NCI-H510A (cell line): ENCODE measurements at regions not wholly inside any gene's neighbourhood (a gene's known extent, or its start where the extent isn't known, plus 50 kb on each side); places are given as distances from the start of the nearest gene placed in this dataset.

Experiments used
- DNase-seq: peaks from one replicate; lab custom pipeline; 2025; lab: John Stamatoyannopoulos, UW

DNA sequence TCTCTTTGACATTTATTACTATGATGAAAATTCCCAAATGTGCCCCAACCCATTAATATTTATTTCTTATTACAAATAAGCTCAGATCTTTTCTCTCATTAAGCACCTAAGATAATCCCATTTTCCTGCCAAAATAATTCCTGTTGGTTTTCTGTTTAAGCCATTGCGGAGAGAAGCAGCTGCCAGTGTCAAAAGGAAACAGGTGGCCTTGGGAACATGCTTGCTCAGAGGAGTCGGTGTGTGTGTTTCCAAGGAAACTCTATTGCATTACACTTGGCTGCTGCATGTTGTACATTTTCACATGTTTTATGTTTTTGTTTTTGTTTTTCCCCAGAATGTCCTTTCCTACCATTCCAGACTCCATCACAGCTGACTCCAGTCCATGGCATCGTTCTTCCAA, 56.4 kb downstream of the CD24 start:
- no peak for DNase-seq

DNA sequence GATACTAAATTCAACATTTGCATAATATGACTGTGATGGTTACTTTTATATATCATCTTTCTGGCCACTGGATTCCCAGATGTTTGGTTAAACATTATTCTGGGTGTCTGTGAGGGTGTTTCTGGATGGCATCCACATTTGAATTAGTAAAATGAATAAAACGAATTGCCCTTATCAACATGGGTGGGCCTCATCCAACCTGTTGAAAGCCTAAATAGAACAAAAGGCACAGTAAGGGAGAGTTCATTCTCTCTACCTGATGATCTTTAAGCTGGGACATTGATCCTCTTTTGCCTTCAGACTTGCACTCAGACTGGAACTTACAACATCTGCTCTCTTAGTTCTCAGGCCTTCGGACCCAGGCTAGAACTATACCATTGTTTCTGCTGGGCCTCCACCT, 57.6 kb downstream of the CD24 start:
- DNase-seq = no peak

DNA sequence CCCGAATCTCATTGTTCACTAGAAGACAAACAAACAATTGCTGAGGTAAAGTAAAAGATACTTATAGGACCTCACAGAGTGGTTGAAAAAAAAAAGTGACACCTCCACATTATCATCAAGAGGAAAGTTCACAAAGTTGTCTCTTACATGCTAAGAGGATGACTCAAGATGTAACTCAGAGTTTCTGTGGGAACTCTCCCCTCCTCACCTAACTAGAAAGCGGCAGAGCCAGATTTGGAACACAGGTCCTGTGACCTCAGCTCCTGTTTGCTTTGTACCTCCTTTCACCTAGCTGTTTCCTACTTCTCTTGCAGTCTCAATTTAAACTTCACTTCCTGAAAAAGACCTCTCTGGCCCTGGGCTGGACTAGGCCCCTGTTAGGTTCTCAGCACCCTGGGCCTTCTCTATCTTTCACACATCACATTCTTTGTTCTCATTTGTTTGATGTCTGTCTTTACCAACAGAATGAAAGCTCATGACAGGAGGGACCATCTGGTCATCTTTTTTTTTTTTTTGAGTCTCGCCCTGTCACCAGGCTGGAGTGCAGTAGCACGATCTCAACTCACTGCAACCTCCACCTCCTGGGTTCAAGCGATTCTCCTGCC, 60.8 kb downstream of the CD24 start:
- no peak for DNase-seq

DNA sequence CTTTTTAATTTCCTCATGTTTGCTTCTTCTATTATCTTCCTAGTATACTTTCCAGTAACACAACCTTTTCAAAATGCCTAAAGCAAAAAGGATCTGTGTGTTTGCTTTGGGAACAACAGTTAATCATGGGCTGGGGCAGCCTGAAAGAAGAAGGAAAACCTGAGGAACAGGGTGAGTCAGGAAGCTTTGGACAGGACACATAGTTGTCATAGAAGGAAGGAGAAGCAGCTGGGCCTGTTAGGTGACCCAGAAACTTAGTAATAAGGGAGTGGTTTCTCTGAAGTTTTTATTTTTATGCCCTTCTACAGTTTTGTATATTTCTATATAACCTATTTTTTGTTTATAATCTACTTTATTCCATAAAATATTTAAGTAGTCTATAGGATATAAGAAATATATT, 61.4 kb downstream of the CD24 start:
- DNase-seq = no peak

DNA sequence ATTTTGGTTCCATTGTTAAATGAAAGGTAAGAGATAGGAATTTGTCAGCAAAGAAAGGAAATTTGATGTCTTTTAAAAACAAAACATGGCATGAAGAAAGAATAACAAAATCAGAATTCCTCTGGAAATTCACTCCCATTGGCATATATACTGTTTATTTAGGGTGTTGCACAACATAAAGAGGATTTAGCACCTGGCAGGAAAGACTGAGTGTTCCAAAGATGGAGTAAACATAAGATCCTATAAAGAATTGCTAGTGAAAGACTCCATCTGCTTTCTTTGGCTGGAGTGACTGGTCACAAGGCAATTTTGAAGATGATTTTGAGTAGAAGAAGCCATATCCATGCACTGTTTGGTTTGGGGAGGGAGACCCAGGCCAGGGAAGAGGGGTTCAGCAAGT, 62.4 kb downstream of the CD24 start:
- DNase-seq = no peak

DNA sequence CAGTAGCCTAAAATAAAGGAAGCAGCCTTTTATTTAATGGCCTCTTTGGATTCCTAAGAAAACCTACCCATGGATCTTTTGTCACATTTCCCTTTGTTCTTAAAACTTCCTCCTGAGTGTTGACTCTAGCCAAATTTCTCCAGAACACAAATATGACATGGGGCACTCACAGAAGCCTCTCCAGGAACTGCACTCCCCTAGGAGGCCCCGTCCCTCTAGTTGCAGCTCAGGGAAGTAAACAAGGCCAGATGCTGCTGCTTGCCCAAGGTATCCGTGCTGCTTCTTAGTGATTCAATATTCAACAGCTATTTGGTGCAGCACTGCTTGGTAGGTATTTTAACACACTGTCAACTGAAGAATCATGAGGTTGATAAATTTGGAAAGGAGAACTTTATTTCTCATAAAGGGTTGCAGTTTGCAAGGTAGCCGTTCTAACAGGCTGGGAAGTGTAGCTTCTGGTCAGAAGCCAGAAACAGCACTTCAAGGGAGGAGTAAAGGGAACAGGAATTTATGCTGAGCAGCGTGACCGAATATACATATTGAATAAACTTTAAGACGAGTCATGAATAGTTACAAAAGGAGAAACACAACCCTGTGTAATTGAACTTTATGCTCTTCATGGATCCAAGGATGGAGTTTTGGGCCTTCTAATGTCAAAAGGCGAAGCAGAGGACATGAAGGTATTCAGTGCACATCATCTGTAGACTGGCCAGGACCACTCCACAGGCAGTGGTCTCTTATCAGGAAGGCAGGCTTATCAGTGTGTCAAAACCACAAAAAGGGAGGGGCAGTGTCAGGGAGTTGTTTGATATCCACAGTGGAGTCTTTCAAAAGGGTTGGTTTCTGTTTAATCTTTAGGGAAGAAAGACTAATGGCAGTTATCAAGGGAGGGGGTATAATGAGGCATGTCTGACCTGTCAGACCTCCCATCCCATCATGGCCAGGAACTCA, 63.3 kb downstream of the CD24 start:
- no peak for DNase-seq

DNA sequence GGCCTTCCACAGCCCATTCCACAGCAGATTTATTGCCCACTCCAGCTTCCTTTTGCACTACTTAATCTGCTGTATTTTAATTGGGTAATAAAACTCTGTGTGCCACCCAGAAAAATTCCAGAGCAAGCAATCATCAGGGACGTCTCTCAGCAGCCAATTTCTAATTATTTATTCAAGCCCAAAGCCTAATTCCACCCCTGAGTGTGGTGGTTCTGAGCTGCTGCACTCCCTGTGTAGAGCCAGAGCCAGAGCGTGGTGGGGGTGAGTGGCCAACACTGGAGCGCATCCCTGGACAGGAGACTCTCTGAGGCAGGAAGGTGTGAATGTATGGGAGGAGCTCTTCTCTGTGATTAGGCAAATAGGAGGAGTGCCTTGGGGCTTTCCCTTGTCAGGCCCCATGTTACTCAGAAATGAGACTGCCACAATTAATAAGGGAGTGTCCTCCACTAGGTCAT, 66.1 kb downstream of the CD24 start:
- DNase-seq = no peak

DNA sequence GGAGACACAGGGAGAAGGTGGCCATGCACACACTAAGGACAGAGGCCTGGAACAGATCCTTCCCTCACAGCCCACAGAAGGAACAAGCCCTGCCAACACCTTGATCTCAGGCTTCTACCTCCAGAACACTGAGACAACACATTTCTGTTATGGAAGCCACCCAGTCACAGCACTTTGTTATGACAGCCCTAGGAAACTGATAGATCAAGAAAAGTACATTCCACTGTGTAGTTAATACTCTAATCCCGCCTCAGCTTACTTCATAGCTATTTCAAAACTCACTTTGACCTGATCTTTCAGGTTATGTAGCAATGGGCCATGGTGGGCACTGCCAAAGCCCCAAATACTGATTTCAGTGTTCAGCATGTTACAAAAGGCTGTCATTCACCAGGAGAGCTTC, 66.8 kb downstream of the CD24 start:
- no peak for DNase-seq

DNA sequence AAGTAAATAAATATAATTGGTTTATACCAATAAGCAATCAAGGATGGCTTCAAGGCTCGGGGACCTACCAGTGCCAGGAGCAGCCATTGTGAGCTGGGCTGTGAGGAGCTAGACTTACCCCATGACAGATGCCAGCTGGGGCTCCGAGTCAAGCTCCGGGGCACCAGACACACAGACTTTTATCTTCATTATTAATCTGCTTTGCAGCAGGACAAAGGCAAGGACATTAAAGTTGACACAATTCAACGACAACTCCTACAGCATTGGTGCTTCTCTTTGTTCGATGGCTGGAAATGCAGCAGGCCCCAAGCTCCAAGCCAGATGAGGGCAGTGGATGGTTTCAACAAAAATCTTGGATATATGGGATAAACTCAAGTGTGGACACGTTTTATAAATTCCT, 68.3 kb downstream of the CD24 start:
- no peak for DNase-seq

DNA sequence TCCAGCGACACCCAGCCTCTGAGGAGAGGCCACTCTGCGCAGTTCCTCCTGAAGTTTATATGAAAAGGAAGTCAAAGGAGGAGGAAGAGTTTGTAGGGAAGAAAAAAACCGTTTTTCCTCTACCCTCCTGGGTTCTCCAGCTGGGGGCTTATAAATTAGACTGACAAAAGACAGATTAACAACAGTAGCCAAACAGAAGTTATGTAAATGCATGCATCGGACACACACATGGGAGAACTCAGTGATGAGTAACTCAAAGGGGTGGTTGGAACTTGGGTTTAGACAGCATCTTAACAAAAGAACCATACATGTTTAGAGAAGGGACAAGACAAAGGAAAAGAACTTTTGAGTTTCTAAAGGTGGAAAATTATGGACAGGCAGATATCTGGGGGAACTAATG, 71.2 kb downstream of the CD24 start:
- no peak for DNase-seq

DNA sequence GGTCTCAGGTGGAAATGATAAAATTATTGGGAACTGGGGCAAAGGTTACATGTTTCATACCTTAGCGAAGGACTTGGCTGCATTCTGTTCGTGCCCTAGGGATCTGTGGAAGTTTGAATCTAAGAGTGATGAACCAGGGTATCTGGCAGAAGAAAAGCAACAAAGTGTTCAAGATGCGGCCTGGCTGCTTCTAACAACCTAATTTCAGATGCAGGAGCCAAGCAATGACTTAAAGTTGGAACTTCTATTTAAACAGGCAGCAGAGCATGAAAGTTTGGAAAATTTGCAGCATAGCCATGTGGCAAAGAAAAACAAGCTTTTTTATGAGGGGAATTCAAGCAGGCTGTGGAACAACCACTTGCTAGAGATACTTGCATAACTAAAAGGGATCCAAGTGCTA, 73.5 kb downstream of the CD24 start:
- no peak for DNase-seq

DNA sequence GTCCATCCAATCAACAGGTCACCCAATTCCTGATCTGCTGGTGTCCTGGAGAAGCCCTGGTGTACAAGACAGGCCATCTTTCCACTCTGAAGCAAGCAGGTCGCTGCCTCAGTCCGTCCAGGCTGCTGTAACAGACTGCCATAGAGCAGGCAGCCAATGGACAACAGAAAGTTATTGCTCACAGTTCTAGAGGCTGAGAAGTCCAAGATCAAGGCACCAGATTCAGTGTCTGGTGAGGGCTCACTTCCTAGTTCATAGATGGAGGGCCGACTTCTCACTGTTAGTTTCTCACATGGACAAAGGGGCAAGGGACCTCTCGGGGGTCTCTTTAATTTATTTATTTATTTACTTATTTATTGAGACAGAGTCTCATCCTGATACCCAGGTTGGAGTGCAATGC, 74.8 kb downstream of the CD24 start:
- DNase-seq = no peak

DNA sequence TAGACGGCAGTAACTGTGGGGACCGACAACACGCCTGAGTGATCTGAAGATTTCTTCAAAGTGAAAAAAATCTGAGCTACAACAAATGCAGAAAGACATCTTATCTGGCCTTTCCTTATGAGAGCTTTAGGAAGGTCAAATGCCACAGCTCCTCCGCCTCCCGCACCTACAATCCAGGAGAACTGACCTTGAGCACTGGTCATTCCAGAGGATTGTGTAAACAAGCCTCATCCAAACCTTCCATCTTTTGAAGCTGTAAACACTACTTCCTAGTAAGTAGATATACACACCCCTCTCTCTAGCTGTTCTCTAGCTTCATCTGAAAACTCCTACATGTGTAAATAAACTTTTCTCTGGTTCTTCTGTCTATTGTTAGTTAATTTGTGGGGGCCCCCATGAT, 76.9 kb downstream of the CD24 start:
- no peak for DNase-seq

DNA sequence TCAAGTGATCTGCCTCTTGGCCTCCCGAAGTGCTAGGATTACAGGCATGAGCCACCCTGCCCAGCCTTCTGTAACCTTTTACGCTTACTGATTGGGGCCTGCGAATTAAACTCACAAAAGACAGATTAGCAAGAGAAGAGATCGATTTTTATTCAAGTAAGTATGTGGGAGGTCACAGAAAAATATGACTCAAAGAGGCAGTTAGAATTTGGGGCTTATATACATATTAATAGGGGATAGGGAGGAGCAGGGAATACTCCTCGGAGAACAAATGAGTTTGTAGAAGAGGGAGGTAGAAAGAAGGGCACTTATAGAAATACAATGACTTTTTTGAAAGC, 78.9 kb downstream of the CD24 start:
- DNase-seq = no peak

DNA sequence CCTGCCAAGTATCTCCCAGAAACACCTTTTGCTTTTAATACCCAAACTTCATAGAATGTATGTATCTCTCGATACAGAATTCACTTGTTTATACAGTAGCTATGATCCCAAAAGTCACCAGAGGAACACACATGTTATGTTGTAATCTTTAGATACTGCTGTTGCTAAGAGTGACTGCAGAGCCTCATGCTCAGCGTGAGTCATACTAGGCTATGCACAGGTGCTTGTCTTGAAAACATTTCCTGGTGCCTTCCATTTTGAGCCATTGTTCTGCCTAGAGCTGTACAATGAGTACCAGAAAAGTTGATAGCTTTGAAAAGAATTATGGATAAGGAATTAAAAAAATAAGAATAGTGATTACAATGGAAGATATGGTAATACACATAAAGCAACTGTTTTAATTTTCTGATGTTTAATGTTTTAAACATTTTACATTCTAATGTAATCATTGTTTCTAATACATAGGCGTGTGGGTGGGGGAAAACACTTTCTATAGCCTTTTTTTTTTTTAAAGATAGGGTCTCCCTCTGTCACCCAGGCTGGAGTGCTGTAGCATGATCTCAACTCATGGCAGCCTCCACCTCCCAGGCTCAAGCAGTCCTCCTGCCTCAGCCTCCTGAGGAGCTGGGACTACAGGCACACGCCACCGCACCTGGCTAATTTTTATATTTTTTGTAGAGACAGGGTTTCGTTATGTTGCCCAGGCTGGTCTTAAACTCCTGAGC, 79.4 kb downstream of the CD24 start:
- no peak for DNase-seq

DNA sequence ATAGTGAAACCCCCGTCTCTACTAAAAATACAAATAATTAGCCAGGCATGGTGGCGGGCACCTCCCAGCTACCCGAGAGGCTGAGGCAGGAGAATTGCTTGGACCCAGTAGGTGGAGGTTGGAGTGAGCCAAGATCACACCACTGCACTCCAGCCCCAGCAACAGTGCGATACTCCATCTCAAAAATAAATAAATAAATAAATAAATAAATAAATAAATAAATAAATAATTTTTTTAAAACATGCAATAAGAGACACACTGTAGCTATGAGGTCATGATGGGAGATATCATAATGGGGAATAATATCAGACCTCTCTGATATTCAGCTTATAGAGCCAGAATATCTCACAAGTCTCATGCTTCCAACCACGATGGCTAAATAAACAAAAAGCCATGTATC, 82.3 kb downstream of the CD24 start:
- no peak for DNase-seq

DNA sequence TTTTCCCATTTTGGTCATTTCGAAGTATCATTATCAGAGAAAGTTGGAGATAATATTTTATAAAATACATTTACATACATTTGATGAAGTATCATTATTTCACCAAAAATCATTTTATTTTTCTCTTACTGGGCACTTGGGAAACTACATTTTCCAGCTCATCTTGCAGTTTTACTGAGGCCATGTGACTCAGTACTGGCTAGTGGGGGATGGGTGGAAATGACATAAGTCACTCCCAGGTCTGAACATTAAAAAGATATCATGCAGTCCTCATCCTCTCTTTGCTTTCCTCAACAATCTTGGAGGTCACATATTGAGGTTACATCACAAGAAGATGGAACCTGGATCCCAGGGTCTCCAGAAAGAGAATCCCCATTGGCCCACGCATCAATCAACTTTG, 84.1 kb downstream of the CD24 start:
- DNase-seq = no peak

DNA sequence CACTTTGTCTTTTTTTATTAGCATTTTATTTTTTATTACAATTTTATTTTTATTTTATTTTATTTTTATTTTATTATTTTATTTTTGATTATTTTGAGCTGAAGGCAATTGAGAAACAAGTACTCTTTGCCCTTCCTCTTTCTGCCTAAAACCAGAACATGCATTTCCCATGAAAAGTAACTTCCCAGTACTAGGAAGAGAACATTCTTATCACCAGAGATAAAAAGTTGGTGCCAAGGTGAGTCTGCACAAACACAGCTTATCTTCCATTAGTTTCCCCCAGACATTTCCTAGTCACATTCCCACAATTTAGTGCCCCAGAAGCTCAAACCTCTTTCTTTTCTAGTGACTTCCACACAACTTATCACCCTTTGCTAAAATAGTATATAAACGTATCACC, 84.8 kb downstream of the CD24 start:
- no peak for DNase-seq

DNA sequence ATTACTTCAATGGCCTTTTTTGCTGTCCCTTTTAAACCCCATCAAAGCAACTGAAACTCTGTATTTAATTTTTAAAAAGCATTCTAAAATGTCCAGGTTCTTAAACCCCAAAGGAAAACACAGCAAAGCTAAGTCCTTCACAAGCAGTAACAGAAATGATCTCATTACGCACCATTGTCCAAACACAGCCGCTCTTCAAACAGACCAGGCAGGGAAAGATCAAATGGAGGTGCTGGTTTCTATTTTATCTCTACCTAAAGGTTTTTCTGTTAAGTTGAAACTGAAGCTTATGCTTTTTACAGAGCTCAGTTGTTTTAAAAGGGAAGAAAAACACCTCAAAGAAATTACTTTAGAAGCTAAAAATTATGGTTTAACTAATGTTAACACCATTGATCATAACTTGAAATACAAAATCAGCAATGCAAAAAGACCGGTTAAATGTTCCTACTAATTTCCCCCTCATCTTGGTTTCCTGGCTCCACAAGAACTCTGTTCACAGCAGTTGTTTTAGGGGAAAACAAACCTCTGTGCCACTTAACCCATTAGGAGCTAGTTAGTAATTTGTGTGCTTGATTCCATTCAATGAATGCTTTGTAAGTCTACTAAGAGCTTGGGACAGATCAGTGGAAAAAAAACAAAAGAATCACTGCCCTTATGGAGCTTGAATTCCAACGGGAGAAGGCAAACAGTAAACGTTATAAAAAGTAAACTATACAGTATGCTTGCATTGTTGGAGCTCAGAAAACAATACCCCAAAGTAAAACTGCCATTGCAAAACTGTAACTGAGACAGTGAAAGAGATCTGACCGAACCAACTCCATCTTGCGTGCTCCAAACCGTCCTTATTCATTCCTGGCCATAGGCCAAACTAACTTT, 87.4 kb downstream of the CD24 start:
- DNase-seq = peak; percentile 43

DNA sequence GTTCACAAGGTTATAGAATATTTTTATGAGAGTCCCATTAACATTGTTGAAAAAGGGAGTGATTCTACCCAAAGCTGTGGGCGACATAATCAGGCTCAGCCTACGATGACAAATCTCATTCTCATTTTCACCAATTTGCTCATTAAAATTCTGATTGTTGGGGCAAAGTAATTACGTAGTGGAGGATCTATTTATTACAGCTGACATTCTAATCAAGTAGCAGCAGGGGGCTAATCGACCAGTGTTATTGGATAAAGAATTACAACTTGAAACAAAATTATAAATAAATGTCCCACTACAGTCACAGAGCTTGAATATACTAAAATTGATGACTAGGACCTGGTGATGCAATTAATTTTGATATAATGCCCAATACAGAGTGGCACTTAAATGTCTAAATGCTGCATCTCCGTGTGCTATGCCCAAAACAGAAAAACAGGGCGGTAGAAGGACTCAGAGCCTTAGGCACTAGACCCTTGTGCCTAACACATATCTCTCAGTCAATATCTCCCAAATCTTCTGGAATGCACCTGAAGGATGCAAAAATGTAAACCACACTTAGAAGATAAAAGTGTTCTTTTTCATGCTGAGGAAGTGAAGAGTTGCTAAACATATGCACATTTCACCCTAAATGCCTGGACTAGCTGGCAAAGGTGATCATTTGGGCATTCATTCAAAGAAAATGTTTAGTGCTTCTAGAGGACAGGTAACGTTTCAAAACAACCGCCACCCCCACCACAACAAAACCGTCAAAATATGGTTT, 88.3 kb downstream of the CD24 start:
- DNase-seq = no peak

DNA sequence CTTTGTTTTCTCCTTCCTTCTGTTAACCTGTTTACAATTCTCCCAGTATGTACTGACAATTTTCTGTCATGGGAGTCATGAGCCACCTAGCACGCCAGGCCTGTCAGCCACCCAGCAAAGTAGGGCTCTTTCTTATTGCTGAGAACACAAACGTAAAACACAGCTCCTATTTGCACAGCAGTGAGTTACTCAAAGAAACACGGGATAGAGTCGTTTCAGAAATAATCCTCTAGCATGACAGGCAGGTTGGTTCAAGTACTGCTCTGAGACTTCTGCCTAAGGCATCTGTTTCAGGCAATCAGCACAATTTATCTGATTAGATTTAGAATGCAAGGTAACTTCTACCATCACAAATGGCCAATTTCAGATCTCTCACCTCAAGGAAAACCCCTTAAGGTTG, 88.8 kb downstream of the CD24 start:
- no peak for DNase-seq
